Fibroblast of skin of abdomen (primary cell): ENCODE measurements at regions not wholly inside any gene's neighbourhood (a gene's known extent, or its start where the extent isn't known, plus 50 kb on each side); places are given as distances from the start of the nearest gene placed in this dataset.
"Not testable (repeated sequence)": the region's sequence is repeated elsewhere in the genome, so short reads cannot be mapped to it uniquely, and the experiment has no call there.

Experiments used
- DNase-seq: peaks from one replicate; pipeline ENCODE4 v3.0.0-alpha.2; 2013

- DNase-seq = not testable (repeated sequence)
These were observed 50.4 kb upstream of the B3GAT2 start for GRCh38 chr6:71007298-71007697.

GRCh38 chr6:71011871-71012371 lies 55.1 kb upstream of the B3GAT2 start:
- no peak for DNase-seq

- DNase-seq = peak; percentile 45
These were observed 56.1 kb upstream of the B3GAT2 start for GRCh38 chr6:71012866-71013469.

GRCh38 chr6:71015392-71015791 lies 58.5 kb upstream of the B3GAT2 start:
- DNase-seq = no peak

- DNase-seq = no peak
These were observed 71.5 kb upstream of the B3GAT2 start for GRCh38 chr6:71028236-71028876.

GRCh38 chr6:71028877-71029252 lies 72.0 kb upstream of the B3GAT2 start:
- DNase-seq = no peak

- no peak for DNase-seq
These were observed 72.7 kb upstream of the B3GAT2 start for GRCh38 chr6:71029555-71029954.

- DNase-seq = no peak
These were observed 75.1 kb upstream of the B3GAT2 start for GRCh38 chr6:71031912-71032311.

- no peak for DNase-seq
These were observed 76.3 kb upstream of the B3GAT2 start for GRCh38 chr6:71033171-71033570.

GRCh38 chr6:71033890-71034289 lies 77.0 kb upstream of the B3GAT2 start:
- DNase-seq = no peak

GRCh38 chr6:71034563-71035345 lies 77.9 kb upstream of the B3GAT2 start:
- no peak for DNase-seq

- no peak for DNase-seq
These were observed 79.0 kb upstream of the B3GAT2 start for GRCh38 chr6:71035871-71036270.

GRCh38 chr6:71038711-71039344 lies 82.0 kb upstream of the B3GAT2 start:
- DNase-seq = no peak

- no peak for DNase-seq
These were observed 83.2 kb upstream of the B3GAT2 start for GRCh38 chr6:71040043-71040442.

GRCh38 chr6:71040841-71041240 lies 84.0 kb upstream of the B3GAT2 start:
- DNase-seq = no peak

GRCh38 chr6:71043902-71044301 lies 87.0 kb upstream of the B3GAT2 start:
- DNase-seq = peak; percentile 1

GRCh38 chr6:71044753-71045152 lies 87.9 kb upstream of the B3GAT2 start:
- no peak for DNase-seq

- no peak for DNase-seq
These were observed 88.4 kb upstream of the B3GAT2 start for GRCh38 chr6:71045296-71045695.

- DNase-seq = no peak
These were observed 90.6 kb upstream of the B3GAT2 start for GRCh38 chr6:71047417-71047816.

- no peak for DNase-seq
These were observed 91.7 kb upstream of the B3GAT2 start for GRCh38 chr6:71048320-71049164.

- DNase-seq = no peak
These were observed 92.4 kb upstream of the B3GAT2 start for GRCh38 chr6:71049198-71049770.

GRCh38 chr6:71053475-71053874 lies 96.6 kb upstream of the B3GAT2 start:
- no peak for DNase-seq
